ENCODE measurements at regions not wholly inside any gene's neighbourhood (a gene's known extent, or its start where the extent isn't known, plus 50 kb on each side); places are given as distances from the start of the nearest gene placed in this dataset.

- no peak for TF ChIP-seq NR3C1 (IDR thresholded peaks at IDR 0.05)
- peak; percentile 37 for TF ChIP-seq MAFK (IDR thresholded peaks at IDR 0.05; ENCODE audit: partially characterized antibody)
- ChIA-PET POLR2A (no interaction called here), CTCF (interaction anchor here (1.5 kb wide), 1 partner anchor 13 kb away, joined by 3 read pairs; no protein-coding TSS in a partner anchor)
- DNase-seq (ENCODE audit: low read depth in 1 of 2, low spot score in 1 of 2): no peak
- H3K27ac ChIP-seq: no peak overlapping the region
- no peak for ATAC-seq
- no peak overlapping the region for H3K4me3 ChIP-seq
- H3K4me1 ChIP-seq: no peaks in the 10 kb centered on the region
- no peak for FAIRE-seq
- no peaks in the 10 kb centered on the region for H3K9me3 ChIP-seq
- WGBS (ENCODE audit: missing lambda C conversion rate): 0% methylated on average over 2 of the region's 2 CpGs
- H3K4me2 ChIP-seq: no peak overlapping the region
Measured at GRCh38 chr4:54428940-54429339, 199.8 kb downstream of the PDGFRA start.

GRCh38 chr4:54433686-54434085 lies 204.6 kb downstream of the PDGFRA start:
- H3K27ac ChIP-seq: no peak overlapping the region
- ATAC-seq (no peak), DNase-seq (ENCODE audit: low read depth in 1 of 2, low spot score in 1 of 2) (peak in 1 of 2 experiments; percentile 11), FAIRE-seq (no peak)
- CTCF ChIA-PET: interaction anchor here (1.0 to 1.9 kb wide), 2 partner anchors 9 to 14 kb away, joined by 3 to 8 read pairs; no protein-coding TSS in a partner anchor
- POLR2A ChIA-PET: no interaction called here
- 0% methylated on average over 3 of the region's 3 CpGs for WGBS (ENCODE audit: missing lambda C conversion rate)
- no peak overlapping the region for H3K4me2 ChIP-seq
- no peaks in the 10 kb centered on the region for H3K4me1 ChIP-seq
- H3K9me3 ChIP-seq: no peaks in the 10 kb centered on the region
- no peak overlapping the region for H3K4me3 ChIP-seq
- no peak for TF ChIP-seq PBX3 (IDR thresholded peaks at IDR 0.05)
- TF ChIP-seq HDAC2 (IDR thresholded peaks at IDR 0.05): no peak
- no peak for TF ChIP-seq FOSL2 (IDR thresholded peaks at IDR 0.05)
- TF ChIP-seq FOSL2 (CRISPR knock-in tag; IDR thresholded peaks at IDR 0.05): no peak
- no peak for TF ChIP-seq POLR2A (IDR thresholded peaks at IDR 0.05; ENCODE audit: low read length)
- TF ChIP-seq USF2 (IDR thresholded peaks at IDR 0.05): no peak
- no peak for TF ChIP-seq HOXA7 (CRISPR knock-in tag; IDR thresholded peaks at IDR 0.05)
- no peak for TF ChIP-seq HES2 (IDR thresholded peaks at IDR 0.05)
- no peak for TF ChIP-seq FOXS1 (CRISPR knock-in tag; IDR thresholded peaks at IDR 0.05)
- TF ChIP-seq ZFP36 (IDR thresholded peaks at IDR 0.05; ENCODE audit: borderline replicate concordance, partially characterized antibody): no peak
- no peak for TF ChIP-seq KDM1A (IDR thresholded peaks at IDR 0.05; ENCODE audit: low read depth)
- TF ChIP-seq EP300 (IDR thresholded peaks at IDR 0.05): no peak
- TF ChIP-seq MAX (IDR thresholded peaks at IDR 0.05): no peak
- TF ChIP-seq NR3C1 (IDR thresholded peaks at IDR 0.05): no peak
- no peak for TF ChIP-seq HOXB5 (CRISPR knock-in tag; IDR thresholded peaks at IDR 0.05)
- no peak for TF ChIP-seq JUN (IDR thresholded peaks at IDR 0.05)

GRCh38 chr4:54439831-54440243 lies 210.7 kb downstream of the PDGFRA start:
- no peak for FAIRE-seq
- Histone ChIP-seq H3K27ac (no peak overlapping the region), H3K4me2 (no peak overlapping the region), H3K9me3 (no peaks in the 10 kb centered on the region), H3K4me3 (no peak overlapping the region), H3K4me1 (no peaks in the 10 kb centered on the region)
- WGBS (ENCODE audit: missing lambda C conversion rate): 5% methylated on average over 2 of the region's 6 CpGs
- ChIA-PET POLR2A (no interaction called here), CTCF (interaction anchor here (1.1 kb wide), 1 partner anchor 121 kb away, joined by 5 read pairs; no protein-coding TSS in a partner anchor)
- ATAC-seq: no peak
- TF ChIP-seq E2F6 (IDR thresholded peaks at IDR 0.05; ENCODE audit: borderline replicate concordance, low read depth): no peak
- TF ChIP-seq CTCF (IDR thresholded peaks at IDR 0.05): no peak
- TF ChIP-seq TFCP2L1 (CRISPR knock-in tag; IDR thresholded peaks at IDR 0.05): no peak
- TF ChIP-seq MAX (IDR thresholded peaks at IDR 0.05): no peak
- TF ChIP-seq HOXB5 (CRISPR knock-in tag; IDR thresholded peaks at IDR 0.05): no peak
- TF ChIP-seq ZC3H11A (IDR thresholded peaks at IDR 0.05): no peak
- no peak for TF ChIP-seq ZSCAN20 (CRISPR knock-in tag; IDR thresholded peaks at IDR 0.05)
- TF ChIP-seq JUNB (IDR thresholded peaks at IDR 0.05): no peak
- no peak for TF ChIP-seq FOSB (CRISPR knock-in tag; IDR thresholded peaks at IDR 0.05)
- no peak for TF ChIP-seq NPAS2 (CRISPR knock-in tag; IDR thresholded peaks at IDR 0.05; ENCODE audit: borderline replicate concordance)
- no peak for TF ChIP-seq RARB (CRISPR knock-in tag; IDR thresholded peaks at IDR 0.05)
- no peak for DNase-seq (ENCODE audit: low read depth in 1 of 2, low spot score in 1 of 2)

Measured in A549 (cell line).